NCI-H2227 (cell line): ENCODE measurements at regions not wholly inside any gene's neighbourhood (a gene's known extent, or its start where the extent isn't known, plus 50 kb on each side); places are given as distances from the start of the nearest gene placed in this dataset.
"Not testable (repeated sequence)": the region's sequence is repeated elsewhere in the genome, so short reads cannot be mapped to it uniquely, and the experiment has no call there.

Experiments
- DNase-seq: peaks from one replicate; lab custom pipeline; 2025; ENCODE audit not compliant: unreplicated experiment; lab: John Stamatoyannopoulos, UW

DNA sequence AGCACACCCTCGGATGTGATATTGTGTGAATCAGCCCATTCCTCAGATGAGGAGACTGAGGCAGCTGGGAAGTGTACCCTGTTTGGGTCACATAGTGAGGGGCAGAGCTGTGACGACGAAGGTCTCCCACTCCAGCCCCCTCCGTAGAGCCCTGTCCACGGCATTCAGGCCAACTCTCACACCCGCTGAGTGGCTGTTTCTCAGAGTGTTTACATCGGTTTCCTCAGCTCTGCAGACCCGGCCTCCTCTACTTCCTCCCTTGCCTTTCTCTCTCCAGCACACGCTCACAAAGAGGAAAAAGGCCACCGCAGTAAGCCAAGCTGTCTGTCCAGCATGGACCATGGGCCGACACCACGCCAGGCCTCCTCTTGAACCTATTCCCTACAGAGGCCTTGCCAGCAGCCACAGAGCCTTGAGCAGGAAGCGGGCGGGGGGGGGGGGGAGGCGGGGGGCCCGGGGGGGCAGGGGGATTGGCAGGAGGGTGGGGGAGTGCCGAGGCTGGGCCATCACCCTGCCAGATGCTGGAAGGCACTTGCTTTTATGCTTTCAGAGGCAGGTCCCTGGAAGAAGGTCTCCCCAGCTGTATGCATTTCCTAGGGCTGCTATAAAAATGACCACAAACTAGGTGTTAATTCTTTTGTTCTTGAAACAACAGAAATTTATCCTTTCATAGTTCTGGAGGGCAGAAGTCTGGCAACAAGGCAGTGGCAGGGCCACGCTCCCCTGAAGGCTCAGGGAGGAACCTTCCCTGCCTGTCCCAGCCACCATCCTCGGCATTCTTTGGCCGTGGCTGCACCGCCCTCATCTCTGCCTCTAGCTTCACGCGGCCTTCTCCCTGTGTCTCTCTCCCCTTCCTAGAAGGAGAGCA, 178.4 kb downstream of the PSMG1 start:
- DNase-seq, result peak; percentile 3

DNA sequence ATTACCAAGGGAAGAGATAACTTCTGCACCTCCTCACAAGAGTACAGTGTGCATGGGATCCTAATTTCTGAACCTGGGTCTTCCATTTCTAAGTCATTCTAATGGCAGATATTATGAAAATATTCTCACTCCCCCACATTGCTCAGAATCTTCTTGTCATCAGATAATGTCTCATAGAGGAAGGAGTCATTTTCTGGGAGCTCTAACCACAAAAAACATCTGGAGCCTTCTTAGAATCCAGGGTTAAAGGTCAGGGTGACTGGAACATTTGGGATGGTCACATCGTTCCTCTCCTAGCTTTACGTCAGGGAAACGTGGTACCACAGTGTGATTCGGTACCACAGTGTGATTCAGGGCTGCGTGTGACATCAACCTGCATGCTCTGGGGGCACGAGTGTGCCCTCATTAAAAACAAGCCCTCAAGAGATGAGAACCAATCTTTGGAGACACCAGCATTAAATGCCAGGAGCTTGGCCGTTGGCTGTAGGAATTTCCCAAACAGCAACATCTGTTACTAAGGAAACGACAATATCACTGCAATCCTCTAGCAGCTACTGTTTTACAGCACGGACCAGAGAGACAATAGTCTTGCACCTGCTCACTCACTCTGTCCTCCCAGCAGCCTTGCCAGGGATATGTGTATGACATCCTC, 179.1 kb downstream of the PSMG1 start:
- DNase-seq, result peak; percentile 17

- no peak for DNase-seq
Measured at GRCh38 chr21:39001341-39001740, 181.9 kb downstream of the PSMG1 start.

DNA sequence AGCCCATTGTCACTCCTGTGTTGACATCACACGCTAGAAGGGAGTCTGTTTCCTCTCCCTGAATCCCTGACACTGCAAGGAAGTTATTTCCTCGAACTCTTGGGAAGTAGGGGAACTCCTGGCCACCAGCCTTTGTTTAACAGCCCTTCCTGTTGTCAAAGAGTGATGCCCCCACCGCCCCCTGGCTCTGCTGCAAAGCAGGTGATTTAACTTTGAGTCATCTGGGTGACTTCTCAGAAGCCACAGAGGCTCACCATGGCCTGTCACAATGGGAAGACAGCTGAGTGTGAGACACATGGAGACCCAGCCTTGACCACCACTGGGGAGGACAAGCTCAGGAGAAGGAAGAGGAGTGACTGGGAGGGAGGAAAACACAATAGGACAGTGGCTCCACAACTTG, 182.8 kb downstream of the PSMG1 start:
- DNase-seq, result no peak

DNA sequence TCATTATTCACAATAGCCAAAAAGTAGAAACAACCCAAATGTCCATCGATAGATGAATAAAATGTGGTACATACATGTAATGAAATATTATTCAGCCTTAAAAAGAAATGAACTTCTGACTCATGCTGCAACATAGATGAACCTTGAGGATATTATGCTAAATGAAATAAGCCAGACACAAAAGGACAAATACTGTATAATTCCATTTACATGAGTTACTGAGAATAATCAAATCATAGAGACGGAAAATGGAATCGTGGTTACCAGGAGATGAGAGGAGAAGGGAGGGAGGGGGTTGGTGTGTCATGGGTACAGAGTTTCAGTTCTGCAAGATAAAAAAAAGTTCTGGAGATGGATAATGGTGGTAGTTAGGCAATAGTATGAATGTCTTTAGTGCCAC, 184.1 kb downstream of the PSMG1 start:
- no peak for DNase-seq

DNA sequence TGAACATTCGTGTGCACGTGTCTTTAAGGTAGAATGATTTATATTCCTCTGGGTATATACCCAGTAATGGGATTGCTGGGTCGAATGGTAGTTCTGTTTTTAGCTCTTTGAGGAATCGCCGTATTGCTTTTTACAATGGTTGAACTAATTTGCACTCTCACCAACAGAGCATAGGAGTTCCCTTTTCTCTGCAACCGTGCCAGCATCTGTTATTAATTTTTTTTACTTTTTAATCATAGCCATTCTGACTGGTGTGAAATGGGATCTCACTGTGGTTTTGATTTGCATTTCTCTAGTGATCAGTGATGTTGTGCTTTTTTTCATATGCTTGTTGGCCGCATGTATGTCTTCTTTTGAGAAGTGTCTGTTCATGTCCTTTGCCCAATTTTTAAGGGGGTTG, 185.0 kb downstream of the PSMG1 start:
- not testable (repeated sequence) for DNase-seq

- not testable (repeated sequence) for DNase-seq
Measured at GRCh38 chr21:38997843-38998175, 185.4 kb downstream of the PSMG1 start.

GRCh38 chr21:38997051-38997842, 186.0 kb downstream of the PSMG1 start:
- no peak for DNase-seq

DNA sequence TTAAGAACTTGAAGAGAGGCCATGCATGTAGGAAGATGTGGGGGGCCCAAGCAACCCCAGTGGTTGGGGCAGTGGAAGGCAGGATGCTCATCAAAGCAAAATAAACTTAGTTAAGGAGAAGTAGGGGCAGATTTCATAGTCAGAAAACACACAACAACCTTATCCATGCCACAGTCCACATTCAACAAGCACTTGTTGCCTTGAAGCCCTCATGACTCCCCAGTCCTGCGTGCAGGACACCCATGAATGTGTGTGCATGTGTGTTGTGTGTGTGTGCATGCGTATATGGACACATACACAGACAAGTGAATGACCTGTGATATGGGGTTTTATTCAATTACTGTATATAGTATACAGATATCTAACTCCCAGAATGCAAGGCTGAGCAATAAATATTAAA, 186.9 kb downstream of the PSMG1 start:
- no peak for DNase-seq

DNA sequence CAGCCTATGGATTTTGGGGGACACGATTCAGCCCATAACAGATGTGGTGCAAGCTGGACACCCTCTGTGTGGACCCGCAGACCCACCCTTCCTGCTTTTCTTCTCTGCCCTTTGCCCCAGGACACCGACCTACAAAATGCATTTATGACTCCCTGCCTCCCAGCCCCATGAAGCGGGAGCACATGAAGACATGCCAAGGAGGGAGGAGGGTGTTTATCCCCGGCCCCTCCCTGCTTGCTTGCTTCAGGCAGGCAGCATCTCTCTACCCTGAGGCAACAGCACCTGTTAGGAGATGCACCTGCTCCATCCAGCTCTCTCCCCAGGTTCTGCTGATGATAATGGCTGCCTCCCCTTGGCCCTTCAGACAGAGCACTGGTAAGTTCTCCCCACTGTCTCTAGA, 187.5 kb downstream of the PSMG1 start:
- DNase-seq, result no peak

- DNase-seq, result no peak
Measured at GRCh38 chr21:38995071-38995669, 188.1 kb downstream of the PSMG1 start.

DNA sequence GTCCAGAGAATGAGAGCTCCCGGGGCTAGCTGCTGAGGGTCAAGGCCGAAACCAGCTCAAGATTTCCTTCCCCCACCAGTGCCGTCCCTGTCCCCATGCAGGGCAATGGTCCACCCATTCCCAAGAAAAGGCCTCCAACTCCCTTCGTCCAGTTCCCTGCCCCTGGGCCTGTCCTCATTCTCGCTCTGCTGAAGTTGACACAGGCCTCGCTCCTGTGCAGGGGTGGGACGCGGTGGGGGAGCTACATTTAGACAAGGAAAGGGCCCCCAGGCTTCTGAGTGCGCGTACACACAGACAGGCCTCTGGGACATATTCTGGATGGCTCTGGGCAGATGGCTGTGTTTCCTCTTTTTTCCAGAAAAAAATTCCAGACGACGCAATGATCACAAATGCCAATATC, 188.3 kb downstream of the ETS2 start:
- DNase-seq, result no peak

GRCh38 chr21:38993561-38993960, 187.8 kb downstream of the ETS2 start:
- DNase-seq, result no peak

- DNase-seq, result no peak
Measured at GRCh38 chr21:38992737-38993136, 187.0 kb downstream of the ETS2 start.

DNA sequence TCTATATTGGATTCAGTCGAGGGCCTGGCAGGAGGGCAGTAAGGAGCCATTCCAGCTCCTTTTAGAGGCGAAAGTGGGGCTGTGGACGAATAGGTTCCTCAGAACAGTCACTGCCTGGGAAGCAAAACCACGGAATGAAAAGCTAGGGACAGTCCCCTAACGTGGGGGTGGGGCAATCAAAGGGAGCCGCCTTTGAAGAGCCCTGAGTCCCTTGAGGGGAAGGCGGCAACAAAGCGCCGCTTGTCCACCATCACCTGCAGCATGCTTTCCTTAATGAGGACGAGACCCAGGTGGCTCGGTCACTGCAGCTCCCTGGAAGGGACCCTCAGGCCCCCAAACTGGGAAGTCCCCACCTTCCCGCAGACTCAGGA, 184.7 kb downstream of the ETS2 start:
- peak; percentile 42 for DNase-seq

- peak; percentile 40 for DNase-seq
Measured at GRCh38 chr21:38989745-38990423, 184.2 kb downstream of the ETS2 start.

GRCh38 chr21:38989379-38989744, 183.6 kb downstream of the ETS2 start:
- no peak for DNase-seq

DNA sequence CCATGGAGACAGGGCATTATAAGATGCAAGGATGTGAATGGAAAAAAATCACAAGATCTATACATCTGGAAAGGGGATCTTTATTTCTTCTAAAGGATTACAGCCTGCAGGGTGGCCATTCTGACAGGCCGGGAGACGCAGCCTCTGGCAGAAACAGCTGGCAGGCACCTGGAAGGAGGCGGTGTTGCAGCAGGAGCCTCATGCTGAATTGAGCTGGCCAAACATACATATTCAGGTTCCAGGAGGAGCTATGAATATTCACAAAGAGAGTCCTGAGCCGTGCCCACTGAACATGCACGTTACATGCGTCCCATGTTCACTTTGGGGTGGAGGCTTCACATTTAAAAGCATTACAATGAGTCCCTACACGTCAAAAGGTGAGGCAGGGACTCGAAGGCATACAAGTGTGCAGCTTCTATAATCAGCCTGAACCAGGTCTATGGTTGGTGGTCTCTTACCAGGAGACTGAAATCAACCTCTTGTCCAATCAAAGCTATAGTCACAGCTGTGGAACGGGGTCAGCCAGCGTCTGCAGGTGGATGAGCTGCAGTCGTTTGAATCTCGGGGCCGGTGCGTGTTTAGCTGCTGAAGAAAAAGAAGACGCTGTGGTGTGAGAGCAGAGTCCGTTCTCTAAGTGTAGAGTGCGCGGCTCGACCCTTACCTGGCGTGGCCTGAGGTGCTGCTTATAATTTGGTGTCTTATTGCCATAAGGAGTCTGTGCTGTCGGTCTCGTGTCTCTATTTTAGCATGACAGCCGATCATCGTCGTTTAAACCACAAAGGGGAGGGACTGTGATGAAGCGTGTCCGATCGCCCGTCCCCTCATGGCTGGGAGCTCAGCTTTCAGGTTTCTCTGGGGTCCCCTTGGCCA, 183.0 kb downstream of the ETS2 start:
- DNase-seq, result no peak

- peak; percentile 6 for DNase-seq
Measured at GRCh38 chr21:38987633-38988508, 182.1 kb downstream of the ETS2 start.
